Endodermal cell (in vitro differentiated cells): ENCODE measurements at regions not wholly inside any gene's neighbourhood (a gene's known extent, or its start where the extent isn't known, plus 50 kb on each side); places are given as distances from the start of the nearest gene placed in this dataset.
A peak's percentile ranks its signal among the peaks of the same experiment; 100 is the strongest.

Experiments
- DNase-seq: peaks from one replicate; pipeline ENCODE4 v3.0.0-alpha.2; 2017
- H3K27ac ChIP-seq: 2 replicates; pipeline ENCODE4 v1.5.1; 2013; ENCODE audit warnings: mild to moderate bottlenecking, low read depth, low read length, moderate library complexity
- H3K27me3 ChIP-seq: 2 replicates; pipeline ENCODE4 v1.6.1; 2013; ENCODE audit warnings: mild to moderate bottlenecking, low read length, moderate library complexity; ENCODE audit not compliant: insufficient read depth, control insufficient read depth, poor library complexity, severe bottlenecking
- H3K36me3 ChIP-seq: 2 replicates; pipeline ENCODE4 v1.7.0; 2013; ENCODE audit warnings: mild to moderate bottlenecking, low read length, moderate library complexity; ENCODE audit not compliant: control insufficient read depth, insufficient read depth
- H3K4me1 ChIP-seq: one replicate; pipeline ENCODE4 v1.7.0; 2013; ENCODE audit warnings: low read length; ENCODE audit not compliant: control insufficient read depth, insufficient read depth
- H3K4me3 ChIP-seq: 2 replicates; pipeline ENCODE4 v1.5.1; 2013; ENCODE audit warnings: mild to moderate bottlenecking, low read length, moderate library complexity
- H3K9ac ChIP-seq: 2 replicates; pipeline ENCODE4 v1.6.1; 2013; ENCODE audit warnings: mild to moderate bottlenecking, low read length, moderate library complexity; ENCODE audit not compliant: poor library complexity, severe bottlenecking; ENCODE audit errors: extremely low read depth
- H3K9me3 ChIP-seq: 2 replicates; pipeline ENCODE4 v1.6.1; 2013; ENCODE audit warnings: mild to moderate bottlenecking, low read length, moderate library complexity; ENCODE audit not compliant: control insufficient read depth
- H3K27ac Mint-ChIP-seq: 2 replicates; pipeline ENCODE4 v1.8.0; 2020; ENCODE audit warnings: mixed read lengths
- H3K27me3 Mint-ChIP-seq: 2 replicates; pipeline ENCODE4 v1.8.0; 2021; ENCODE audit warnings: mild to moderate bottlenecking, mixed read lengths; ENCODE audit not compliant: insufficient read depth
- H3K36me3 Mint-ChIP-seq: 2 replicates; pipeline ENCODE4 v1.8.0; 2020; ENCODE audit warnings: low read depth, mixed read lengths
- H3K4me1 Mint-ChIP-seq: 2 replicates; pipeline ENCODE4 v1.8.0; 2020; ENCODE audit warnings: mixed read lengths
- H3K4me3 Mint-ChIP-seq: 2 replicates; pipeline ENCODE4 v1.8.0; 2020; ENCODE audit warnings: mild to moderate bottlenecking, moderate library complexity, mixed read lengths
- H3K9me3 Mint-ChIP-seq: 2 replicates; pipeline ENCODE4 v1.8.0; 2020; ENCODE audit warnings: mild to moderate bottlenecking, mixed read lengths
- WGBS, 2 experiments: methylation state at CpG; one replicate each; pipeline versions ENCODE4 v1.1.5 to v1.1.7; 2013; ENCODE audit warnings: missing lambda C conversion rate in 2 of 2, mixed read lengths in 1 of 2; ENCODE audit not compliant: insufficient coverage in 1 of 2, insufficient read length in 1 of 2; 5-methylcytosine and 5-hydroxymethylcytosine counted together
- TF ChIP-seq, protein P1 (sequence below): fragments of 200-600 bp; sonication (generic); conservative IDR thresholded peaks from 2 replicates; pipeline ENCODE4 v1.5.0; 2021; ENCODE audit warnings: antibody characterized with exemption, mild to moderate bottlenecking

DNA sequence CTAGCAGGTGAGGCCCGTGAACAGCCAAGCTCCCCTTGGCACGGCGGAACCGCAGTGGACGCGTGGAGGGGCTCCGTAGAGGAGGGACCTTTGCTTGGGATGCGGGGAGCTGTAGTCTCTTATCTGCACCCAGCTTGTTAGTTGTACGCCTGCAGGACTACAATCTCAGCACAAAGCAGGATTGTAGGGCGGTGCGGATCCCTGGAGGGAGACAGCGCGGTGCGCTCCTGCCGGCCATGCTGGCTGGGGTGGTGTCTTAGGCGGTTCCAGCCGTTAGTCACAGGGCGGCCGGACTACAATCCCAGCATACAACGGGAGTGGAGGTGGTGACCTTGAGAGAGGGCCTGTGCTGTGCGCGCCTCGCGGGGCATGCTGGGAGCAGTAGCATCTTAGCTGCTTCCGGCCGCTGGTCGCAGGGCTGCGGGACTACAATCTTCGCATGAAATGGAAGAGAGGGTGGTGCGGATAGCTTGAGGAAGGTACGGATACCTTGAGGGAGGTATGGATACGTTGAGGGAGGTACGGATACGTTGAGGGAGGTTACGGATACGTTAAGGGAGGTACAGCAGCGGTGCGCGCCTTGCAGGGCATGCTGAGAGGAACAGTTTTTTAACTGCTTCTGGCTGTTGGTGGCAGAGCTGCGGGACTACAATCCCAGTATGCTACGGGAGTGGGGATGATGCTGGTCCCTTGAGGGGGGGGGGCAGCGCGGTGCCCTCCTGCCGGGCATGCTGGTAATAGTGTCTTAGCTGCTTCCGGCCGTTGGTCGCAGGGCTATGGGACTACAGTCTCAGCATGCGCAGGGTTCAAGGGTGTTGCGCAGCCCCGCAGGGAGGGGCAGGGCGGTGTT, 1419.1 kb downstream of the UQCRFS1 start:
- WGBS, 2 experiments, result 0 to 1% methylated on average over 12 to 51 of the region's 51 CpGs
- Mint-ChIP-seq H3K9me3 (peaks cover 4% of the 10 kb centered on the region), H3K27me3 (no peaks in the 10 kb centered on the region), H3K36me3 (peaks cover 16% of the 10 kb centered on the region), H3K27ac (peak overlapping the region; percentile 88), H3K4me1 (peaks cover 5% of the 10 kb centered on the region), H3K4me3 (peak overlapping the region; percentile 78)
- Histone ChIP-seq H3K27ac (peak overlapping the region; percentile 81), H3K4me1 (no peaks in the 10 kb centered on the region), H3K27me3 (no peaks in the 10 kb centered on the region), H3K9ac (peak overlapping the region; percentile 61), H3K36me3 (peaks cover 2% of the 10 kb centered on the region), H3K9me3 (no peaks in the 10 kb centered on the region), H3K4me3 (peak overlapping the region; percentile 93)
- peak; percentile 97 for DNase-seq
- TF ChIP-seq, protein P1, sequence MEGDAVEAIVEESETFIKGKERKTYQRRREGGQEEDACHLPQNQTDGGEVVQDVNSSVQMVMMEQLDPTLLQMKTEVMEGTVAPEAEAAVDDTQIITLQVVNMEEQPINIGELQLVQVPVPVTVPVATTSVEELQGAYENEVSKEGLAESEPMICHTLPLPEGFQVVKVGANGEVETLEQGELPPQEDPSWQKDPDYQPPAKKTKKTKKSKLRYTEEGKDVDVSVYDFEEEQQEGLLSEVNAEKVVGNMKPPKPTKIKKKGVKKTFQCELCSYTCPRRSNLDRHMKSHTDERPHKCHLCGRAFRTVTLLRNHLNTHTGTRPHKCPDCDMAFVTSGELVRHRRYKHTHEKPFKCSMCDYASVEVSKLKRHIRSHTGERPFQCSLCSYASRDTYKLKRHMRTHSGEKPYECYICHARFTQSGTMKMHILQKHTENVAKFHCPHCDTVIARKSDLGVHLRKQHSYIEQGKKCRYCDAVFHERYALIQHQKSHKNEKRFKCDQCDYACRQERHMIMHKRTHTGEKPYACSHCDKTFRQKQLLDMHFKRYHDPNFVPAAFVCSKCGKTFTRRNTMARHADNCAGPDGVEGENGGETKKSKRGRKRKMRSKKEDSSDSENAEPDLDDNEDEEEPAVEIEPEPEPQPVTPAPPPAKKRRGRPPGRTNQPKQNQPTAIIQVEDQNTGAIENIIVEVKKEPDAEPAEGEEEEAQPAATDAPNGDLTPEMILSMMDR, result no peak

DNA sequence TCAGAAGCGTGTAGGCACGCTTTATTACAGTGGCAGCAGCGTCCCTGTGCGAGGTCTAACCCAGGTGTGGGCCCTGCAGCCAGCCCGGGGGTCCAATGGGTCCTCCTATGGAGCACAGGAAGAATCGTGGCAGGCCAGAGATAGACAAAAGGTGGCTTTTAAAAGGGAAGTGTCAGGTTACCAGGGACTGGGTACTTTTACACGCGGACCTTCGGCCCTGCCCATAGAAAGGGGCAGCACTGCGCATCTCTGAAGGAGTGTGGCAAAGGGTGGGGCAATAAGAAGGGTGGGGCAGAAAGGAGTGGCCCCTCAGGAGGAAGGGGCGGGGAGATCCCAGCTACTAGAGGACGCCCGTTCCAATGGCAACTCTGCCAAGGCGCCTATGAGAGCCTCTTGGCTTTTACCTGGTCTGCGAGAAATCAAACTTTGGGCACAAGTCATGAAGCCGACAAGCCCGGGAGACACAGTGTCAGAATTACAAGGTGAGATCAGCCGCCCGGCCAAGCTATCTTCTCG, 1419.8 kb downstream of the UQCRFS1 start:
- WGBS, 2 experiments, result 0 to 1% methylated on average over 11 to 20 of the region's 20 CpGs
- Histone ChIP-seq H3K27me3 (no peaks in the 10 kb centered on the region), H3K9me3 (no peaks in the 10 kb centered on the region), H3K9ac (peak overlapping the region; percentile 61), H3K4me1 (no peaks in the 10 kb centered on the region), H3K36me3 (no peaks in the 10 kb centered on the region), H3K4me3 (peak overlapping the region; percentile 93), H3K27ac (peak overlapping the region; percentile 81)
- Mint-ChIP-seq H3K27me3 (no peaks in the 10 kb centered on the region), H3K9me3 (peaks cover 4% of the 10 kb centered on the region), H3K4me1 (peaks cover 5% of the 10 kb centered on the region), H3K27ac (peak overlapping the region; percentile 88), H3K36me3 (peaks cover 11% of the 10 kb centered on the region), H3K4me3 (peak overlapping the region; percentile 78)
- DNase-seq, result peak; percentile 94
- TF ChIP-seq, protein P1, result no peak

DNA sequence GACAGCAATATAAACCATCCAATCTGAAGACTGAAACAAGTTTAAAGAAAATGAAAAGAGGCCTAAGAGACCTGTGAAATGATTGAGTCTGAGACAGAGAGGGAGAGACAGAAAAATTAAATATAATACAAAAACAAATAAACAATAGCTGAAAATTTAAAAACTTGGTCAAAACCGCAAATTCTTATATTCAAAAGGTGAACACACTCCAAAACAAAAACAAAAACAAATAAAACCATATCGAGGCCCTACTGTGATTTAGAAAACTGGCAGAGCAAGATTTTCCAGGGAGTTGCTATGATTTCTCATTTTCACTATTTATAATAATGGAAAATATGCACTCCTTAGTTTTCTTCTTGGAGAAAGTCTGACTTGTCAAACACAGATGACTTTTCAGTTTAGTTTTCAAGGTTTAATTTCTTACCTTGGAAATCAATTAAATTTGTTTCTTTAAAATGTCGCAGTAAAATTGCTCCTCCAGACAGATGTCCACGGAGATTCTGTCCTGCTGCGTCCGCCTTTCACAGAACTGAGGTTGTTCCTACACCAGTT, 1420.3 kb downstream of the UQCRFS1 start:
- H3K4me1 Mint-ChIP-seq, result peaks cover 5% of the 10 kb centered on the region
- H3K4me3 Mint-ChIP-seq, result peak overlapping the region; percentile 78
- Histone ChIP-seq H3K4me1 (no peaks in the 10 kb centered on the region), H3K27me3 (no peaks in the 10 kb centered on the region), H3K36me3 (no peaks in the 10 kb centered on the region), H3K9ac (peak overlapping the region; percentile 61), H3K27ac (peak overlapping the region; percentile 39), H3K4me3 (peak overlapping the region; percentile 93), H3K9me3 (no peaks in the 10 kb centered on the region)
- TF ChIP-seq, protein P1, result no peak
- H3K27ac Mint-ChIP-seq, result peak overlapping the region; percentile 88
- DNase-seq, result no peak
- no peaks in the 10 kb centered on the region for H3K27me3 Mint-ChIP-seq
- H3K36me3 Mint-ChIP-seq, result peaks cover 7% of the 10 kb centered on the region
- 7 to 8% methylated on average over 4 to 6 of the region's 6 CpGs for WGBS, 2 experiments
- H3K9me3 Mint-ChIP-seq, result peaks cover 6% of the 10 kb centered on the region
